SK-N-MC (cell line): ENCODE measurements at regions not wholly inside any gene's neighbourhood (a gene's known extent, or its start where the extent isn't known, plus 50 kb on each side); places are given as distances from the start of the nearest gene placed in this dataset.

ENCODE experiments used
- EZH2 ChIP-seq: fragments of 200-600 bp; sonication (generic); IDR thresholded peaks from one replicate; pipeline ENCODE4 v1.6.1; 2017; ENCODE audit warnings: antibody characterized with exemption
- FOXP2 ChIP-seq: optimal IDR thresholded peaks from 2 replicates; pipeline ENCODE3; 2011; ENCODE audit warnings: mild to moderate bottlenecking, moderate library complexity; ENCODE audit not compliant: insufficient read depth; ENCODE audit errors: extremely low read length, control extremely low read depth
- POLR2AphosphoS5 ChIP-seq: IDR thresholded peaks from 2 replicates; pipeline ENCODE4 v1.6.1; 2012; ENCODE audit warnings: mild to moderate bottlenecking, low read depth, low read length, borderline replicate concordance

DNA sequence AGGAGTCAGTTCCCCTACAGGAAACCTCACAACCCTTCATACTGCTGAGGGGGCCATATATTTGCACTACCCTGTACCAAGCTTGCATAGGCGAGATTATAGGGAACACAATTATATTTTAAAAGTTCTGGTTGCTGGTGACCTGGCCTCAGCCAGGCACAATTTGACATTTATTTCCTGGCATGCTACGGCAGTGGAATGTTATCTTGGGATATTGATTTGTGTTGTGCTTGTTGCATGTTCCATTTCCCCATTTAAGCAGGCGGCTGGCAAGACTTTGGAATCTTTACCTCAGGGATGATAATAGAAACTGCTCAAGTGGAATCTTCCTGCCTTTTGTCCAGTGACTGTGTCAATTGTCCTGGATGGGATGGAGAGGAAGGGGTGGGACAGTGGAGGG, 67.0 kb upstream of the RPS23 start:
- TF ChIP-seq POLR2AphosphoS5 (no peak), EZH2 (no peak), FOXP2 (no peak)
